Adrenal gland (tissue), 9 donors: ENCODE measurements at regions not wholly inside any gene's neighbourhood (a gene's known extent, or its start where the extent isn't known, plus 50 kb on each side); places are given as distances from the start of the nearest gene placed in this dataset.

ENCODE experiments used
- DNase-seq, 7 donors: peaks; one replicate each; pipeline ENCODE4 v3.0.0-alpha.2; 2019 to 2020
- H3K27ac ChIP-seq, 5 donors: fragments of 200-600 bp; sonication (generic) in 4 of 5; 1 replicate in 3 of 5; 2 replicates in 2 of 5; pipeline versions ENCODE4 v1.5.1 to v1.8.0; 2016 to 2020; ENCODE audit warnings: mild to moderate bottlenecking in 1 of 5
- H3K27me3 ChIP-seq: fragments of 200-600 bp; 2 replicates; pipeline ENCODE4 v1.8.0; 2021
- H3K36me3 ChIP-seq, 2 donors: fragments of 200-600 bp; replicated peaks in 1 of 2; 1 replicate in 1 of 2; 2 replicates in 1 of 2; pipeline versions ENCODE4 v1.5.1 to v1.8.0; 2018 to 2022
- H3K4me1 ChIP-seq, 2 donors: fragments of 200-600 bp; replicated peaks in 1 of 2; 1 replicate in 1 of 2; 2 replicates in 1 of 2; pipeline versions ENCODE4 v1.5.1 to v1.8.0; 2018 to 2021
- H3K4me3 ChIP-seq, 4 donors: fragments of 200-600 bp; sonication (generic) in 3 of 4; one replicate each; pipeline ENCODE4 v1.5.1; 2016 to 2018
- H3K9me3 ChIP-seq, 3 donors: fragments of 200-600 bp; sonication (generic) in 1 of 3; replicated peaks in 1 of 3; 1 replicate in 2 of 3; 2 replicates in 1 of 3; pipeline versions ENCODE4 v1.5.1 to v1.8.0; 2016 to 2021
- POLR2A ChIP-seq, 2 donors: fragments of 450-650 bp; IDR thresholded peaks; one replicate each; pipeline ENCODE4 v1.6.1; 2017; ENCODE audit warnings: antibody characterized with exemption in 2 of 2, mild to moderate bottlenecking in 2 of 2, moderate library complexity in 1 of 2
- WGBS, 4 donors: extraction: QIAGEN DNeasy Blood & Tissue Kit in 2 of 4; methylation state at CpG; one replicate each; pipeline versions ENCODE4 v1.1.5 to v1.1.7; 2013 to 2017; 5-methylcytosine and 5-hydroxymethylcytosine counted together
- intact Hi-C, 2 donors: fragments of 100-400 bp; cut with DNase I; formaldehyde crosslinking; loops; one replicate each; pipeline versions ENCODE4 v1.14.1 to v1.15.0; 2022 to 2023
- TF ChIP-seq, protein P1 (sequence below), 6 experiments: fragments of 450-650 bp in 4 of 6; fragments of 200-600 bp in 2 of 6; sonication (generic) in 1 of 6; IDR thresholded peaks; 1 replicate in 5 of 6; 2 replicates in 1 of 6; pipeline versions ENCODE4 v1.5.1 to v1.8.0; 2016 to 2021; ENCODE audit warnings: antibody characterized with exemption in 6 of 6, mild to moderate bottlenecking in 2 of 6, moderate library complexity in 1 of 6
- donor health status: healthy with polysubstance abuse.
- donor health status: Bipolar disorder and iron deficiency.
- donor health status: DM: yes; HTN: yes; CAD: no.
- donor health status: DM: no; HTN: no; CAD: no.
- donor health status: DM: no; HTN: no; CAD: no.

DNA sequence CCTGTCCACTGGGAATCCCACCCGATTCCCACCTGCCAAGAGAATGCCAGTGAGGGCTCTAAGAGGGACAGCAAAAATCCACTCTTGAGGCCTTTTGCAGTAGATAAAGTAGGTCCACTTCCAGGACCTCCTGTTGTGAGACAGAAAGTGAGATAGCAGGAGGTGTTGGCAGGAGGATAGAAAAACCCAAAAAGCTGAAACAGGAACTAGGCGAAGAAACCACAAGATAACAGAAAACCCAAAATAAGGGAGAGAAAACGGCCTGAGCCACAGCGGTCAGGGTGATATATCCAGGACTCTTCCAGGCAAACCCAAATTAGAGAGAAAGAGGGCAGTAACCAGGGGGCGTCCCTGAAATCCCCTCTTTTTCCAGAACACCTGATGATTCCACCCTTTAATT is 79.7 kb upstream of the LINC01488 start:
- intact Hi-C loops, result no loop called here
- no peaks in the 10 kb centered on the region for H3K27me3 ChIP-seq
- H3K4me3 ChIP-seq, result no peak overlapping the region
- no peaks in the 10 kb centered on the region for H3K9me3 ChIP-seq
- no peaks in the 10 kb centered on the region for H3K4me1 ChIP-seq
- TF ChIP-seq, protein P1, sequence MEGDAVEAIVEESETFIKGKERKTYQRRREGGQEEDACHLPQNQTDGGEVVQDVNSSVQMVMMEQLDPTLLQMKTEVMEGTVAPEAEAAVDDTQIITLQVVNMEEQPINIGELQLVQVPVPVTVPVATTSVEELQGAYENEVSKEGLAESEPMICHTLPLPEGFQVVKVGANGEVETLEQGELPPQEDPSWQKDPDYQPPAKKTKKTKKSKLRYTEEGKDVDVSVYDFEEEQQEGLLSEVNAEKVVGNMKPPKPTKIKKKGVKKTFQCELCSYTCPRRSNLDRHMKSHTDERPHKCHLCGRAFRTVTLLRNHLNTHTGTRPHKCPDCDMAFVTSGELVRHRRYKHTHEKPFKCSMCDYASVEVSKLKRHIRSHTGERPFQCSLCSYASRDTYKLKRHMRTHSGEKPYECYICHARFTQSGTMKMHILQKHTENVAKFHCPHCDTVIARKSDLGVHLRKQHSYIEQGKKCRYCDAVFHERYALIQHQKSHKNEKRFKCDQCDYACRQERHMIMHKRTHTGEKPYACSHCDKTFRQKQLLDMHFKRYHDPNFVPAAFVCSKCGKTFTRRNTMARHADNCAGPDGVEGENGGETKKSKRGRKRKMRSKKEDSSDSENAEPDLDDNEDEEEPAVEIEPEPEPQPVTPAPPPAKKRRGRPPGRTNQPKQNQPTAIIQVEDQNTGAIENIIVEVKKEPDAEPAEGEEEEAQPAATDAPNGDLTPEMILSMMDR (IDR thresholded peaks at IDR 0.05), result no peak
- no peak for TF ChIP-seq POLR2A (IDR thresholded peaks at IDR 0.05)
- no peak for DNase-seq
- H3K27ac ChIP-seq, result no peak overlapping the region
- WGBS, 4 donors, result 67 to 81% (median 77%) methylated on average over 5 of the region's 5 CpGs
- H3K36me3 ChIP-seq, result no peaks in the 10 kb centered on the region

DNA sequence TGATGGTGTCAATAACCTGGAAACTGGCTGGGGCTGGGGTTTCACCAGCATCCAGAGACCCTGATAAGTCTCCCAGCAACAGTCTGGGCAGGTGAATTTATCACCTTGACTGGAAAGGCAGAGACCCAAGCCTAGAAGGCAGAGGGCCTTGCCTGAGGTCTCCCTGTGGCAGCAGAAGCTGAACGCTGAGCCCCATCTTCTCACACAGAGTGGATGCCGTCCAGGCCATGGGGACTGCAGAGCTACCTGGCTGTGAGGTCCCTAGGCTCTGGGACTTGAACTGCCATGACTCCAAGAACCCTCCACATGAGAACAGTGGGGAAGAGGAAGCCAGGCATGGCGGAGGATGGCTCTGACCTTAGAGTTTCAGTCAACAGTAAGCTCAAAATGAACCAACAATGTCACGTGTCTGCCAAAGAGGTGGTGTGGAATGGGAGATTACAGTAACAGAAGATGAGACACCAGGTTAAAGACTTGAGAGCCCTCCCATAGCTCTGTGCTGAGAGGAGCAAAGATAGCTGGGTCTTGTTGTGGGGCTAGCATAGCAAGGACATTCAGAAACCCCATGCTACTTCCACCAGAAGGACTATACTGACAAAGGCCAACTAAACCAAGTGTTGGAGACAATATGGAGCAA is 79.1 kb upstream of the LINC01488 start:
- intact Hi-C loops, result no loop called here
- TF ChIP-seq, protein P1 (IDR thresholded peaks at IDR 0.05), result no peak
- TF ChIP-seq POLR2A (IDR thresholded peaks at IDR 0.05), result no peak
- WGBS, 4 donors, result 45 to 63% (median 46%) methylated on average over 3 to 4 of the region's 4 CpGs
- no peak for DNase-seq
- no peaks in the 10 kb centered on the region for H3K27me3 ChIP-seq
- no peak overlapping the region for H3K4me3 ChIP-seq
- H3K36me3 ChIP-seq, result no peaks in the 10 kb centered on the region
- H3K27ac ChIP-seq, result no peak overlapping the region
- no peaks in the 10 kb centered on the region for H3K4me1 ChIP-seq
- no peaks in the 10 kb centered on the region for H3K9me3 ChIP-seq

DNA sequence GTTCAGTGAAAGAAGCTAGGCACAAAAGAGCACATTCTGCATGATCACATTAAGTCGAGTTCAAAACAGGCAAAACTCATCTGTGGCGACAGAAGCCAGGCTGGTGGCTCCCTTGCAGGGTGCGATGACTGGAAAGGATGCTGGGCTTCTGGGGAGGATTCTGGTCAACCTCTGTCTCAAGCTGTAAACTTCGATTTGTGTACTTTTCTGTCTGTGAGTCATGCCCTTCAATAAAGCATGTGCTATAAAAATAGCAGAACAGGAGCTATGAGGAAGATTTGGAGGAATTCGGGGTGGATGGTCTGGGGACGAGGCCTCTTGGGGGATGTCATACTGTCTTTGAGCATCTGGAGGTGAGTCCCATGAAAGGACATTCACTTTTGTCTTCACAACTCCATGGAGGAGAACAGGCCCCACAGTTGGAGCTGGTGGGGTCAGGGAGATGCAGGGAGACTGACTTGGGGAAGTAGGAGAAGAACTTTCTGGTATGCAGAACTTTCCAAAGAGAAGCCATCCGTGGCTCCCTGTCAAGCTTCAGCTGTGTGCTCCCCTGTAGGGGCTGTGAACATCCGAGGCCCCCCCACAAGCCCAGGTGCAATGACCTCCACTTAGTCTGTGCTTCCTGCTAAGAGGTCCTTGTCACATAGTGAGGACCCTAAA is 77.8 kb upstream of the LINC01488 start:
- H3K4me1 ChIP-seq, result no peaks in the 10 kb centered on the region
- intact Hi-C loops, result no loop called here
- TF ChIP-seq POLR2A (IDR thresholded peaks at IDR 0.05), result no peak
- TF ChIP-seq, protein P1 (IDR thresholded peaks at IDR 0.05), result no peak
- no peaks in the 10 kb centered on the region for H3K36me3 ChIP-seq
- no peak overlapping the region for H3K4me3 ChIP-seq
- DNase-seq, result no peak
- 69 to 83% (median 72%) methylated on average over 8 of the region's 8 CpGs for WGBS, 4 donors
- H3K27ac ChIP-seq, result no peak overlapping the region
- no peaks in the 10 kb centered on the region for H3K27me3 ChIP-seq
- no peaks in the 10 kb centered on the region for H3K9me3 ChIP-seq

DNA sequence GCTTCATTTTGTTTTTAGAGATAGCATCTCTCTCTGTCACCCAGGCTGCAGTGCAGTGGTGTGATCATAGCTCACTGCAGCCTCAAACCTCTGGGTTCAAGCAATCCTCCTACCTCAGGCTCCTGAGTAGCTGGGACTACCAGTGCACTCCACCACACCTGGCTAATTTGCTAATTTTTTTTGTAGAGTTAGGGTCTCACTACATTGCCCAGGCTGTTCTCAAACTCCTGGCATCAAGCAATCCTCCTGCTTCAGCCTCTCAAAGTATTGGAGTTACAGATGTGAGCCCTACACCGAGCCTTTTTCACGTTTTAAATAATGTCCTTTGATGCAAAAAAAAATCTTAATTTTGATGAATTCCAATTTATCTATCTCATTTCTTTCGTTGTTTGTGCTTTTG is 75.4 kb upstream of the LINC01488 start:
- no peak overlapping the region for H3K27ac ChIP-seq
- intact Hi-C loops, result no loop called here
- TF ChIP-seq, protein P1 (IDR thresholded peaks at IDR 0.05), result no peak
- no peak for TF ChIP-seq POLR2A (IDR thresholded peaks at IDR 0.05)
- H3K4me1 ChIP-seq, result no peaks in the 10 kb centered on the region
- DNase-seq, result no peak
- no peaks in the 10 kb centered on the region for H3K36me3 ChIP-seq
- 77 to 85% (median 81%) methylated on average over 3 of the region's 3 CpGs for WGBS, 4 donors
- no peak overlapping the region for H3K4me3 ChIP-seq
- no peaks in the 10 kb centered on the region for H3K9me3 ChIP-seq
- H3K27me3 ChIP-seq, result no peaks in the 10 kb centered on the region
